ENCODE measurements at regions not wholly inside any gene's neighbourhood (a gene's known extent, or its start where the extent isn't known, plus 50 kb on each side); places are given as distances from the start of the nearest gene placed in this dataset.

DNA sequence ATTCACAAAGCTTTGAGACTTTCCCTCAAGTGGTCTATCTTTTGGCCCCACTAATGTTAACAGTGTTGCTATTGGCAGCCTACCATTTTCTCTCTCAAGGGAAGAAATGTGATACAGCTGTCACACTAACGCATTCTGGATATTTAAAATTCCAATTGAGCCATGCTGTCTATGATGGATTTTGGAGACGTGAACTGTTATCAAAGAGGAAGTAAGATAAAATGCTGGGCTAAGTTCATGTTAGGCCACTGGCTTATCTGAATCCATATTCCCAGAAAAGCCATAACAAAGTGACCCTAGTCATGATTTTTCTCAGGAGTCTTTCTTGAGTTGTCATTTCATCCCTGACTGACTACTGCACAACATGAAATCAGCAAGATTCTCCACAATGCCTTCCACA lies 200.2 kb downstream of the PHLDA1 start:
- Histone ChIP-seq H3K4me3 (no peak overlapping the region), H3K27me3 (no peaks in the 10 kb centered on the region), H3K9me3 (ENCODE audit: low read depth) (no peaks in the 10 kb centered on the region), H3K4me1 (ENCODE audit: low read depth) (peaks cover 4% of the 10 kb centered on the region), H3K27ac (peak overlapping the region; percentile 50), H3K36me3 (no peaks in the 10 kb centered on the region)
- DNase-seq (ENCODE audit: low read depth in 1 of 2, low spot score in 1 of 2) = peak; percentile 28 to 50
- TF ChIP-seq, protein P1, sequence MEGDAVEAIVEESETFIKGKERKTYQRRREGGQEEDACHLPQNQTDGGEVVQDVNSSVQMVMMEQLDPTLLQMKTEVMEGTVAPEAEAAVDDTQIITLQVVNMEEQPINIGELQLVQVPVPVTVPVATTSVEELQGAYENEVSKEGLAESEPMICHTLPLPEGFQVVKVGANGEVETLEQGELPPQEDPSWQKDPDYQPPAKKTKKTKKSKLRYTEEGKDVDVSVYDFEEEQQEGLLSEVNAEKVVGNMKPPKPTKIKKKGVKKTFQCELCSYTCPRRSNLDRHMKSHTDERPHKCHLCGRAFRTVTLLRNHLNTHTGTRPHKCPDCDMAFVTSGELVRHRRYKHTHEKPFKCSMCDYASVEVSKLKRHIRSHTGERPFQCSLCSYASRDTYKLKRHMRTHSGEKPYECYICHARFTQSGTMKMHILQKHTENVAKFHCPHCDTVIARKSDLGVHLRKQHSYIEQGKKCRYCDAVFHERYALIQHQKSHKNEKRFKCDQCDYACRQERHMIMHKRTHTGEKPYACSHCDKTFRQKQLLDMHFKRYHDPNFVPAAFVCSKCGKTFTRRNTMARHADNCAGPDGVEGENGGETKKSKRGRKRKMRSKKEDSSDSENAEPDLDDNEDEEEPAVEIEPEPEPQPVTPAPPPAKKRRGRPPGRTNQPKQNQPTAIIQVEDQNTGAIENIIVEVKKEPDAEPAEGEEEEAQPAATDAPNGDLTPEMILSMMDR (IDR thresholded peaks at IDR 0.05; ENCODE audit: low read depth, low read length) = no peak

DNA sequence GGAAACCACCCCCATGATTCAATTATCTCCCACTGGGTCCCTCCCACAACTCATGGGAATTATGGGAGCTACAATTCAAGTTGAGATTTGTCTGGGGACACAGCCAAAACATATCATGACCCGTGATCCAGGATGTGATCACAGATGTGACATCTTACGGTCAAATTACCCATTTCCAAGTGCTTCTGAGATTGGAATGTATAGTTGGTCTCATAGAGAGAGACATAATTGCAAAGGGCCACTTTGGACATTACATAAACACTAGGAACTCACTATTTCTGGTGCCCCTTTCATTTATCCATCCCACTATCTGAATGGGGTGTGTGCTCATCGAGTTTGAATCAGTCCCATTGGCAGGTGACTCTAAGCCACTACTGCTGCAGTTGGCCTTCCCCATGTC lies 204.5 kb downstream of the PHLDA1 start:
- Histone ChIP-seq H3K9me3 (ENCODE audit: low read depth) (no peaks in the 10 kb centered on the region), H3K4me3 (no peak overlapping the region), H3K27me3 (no peaks in the 10 kb centered on the region), H3K4me1 (ENCODE audit: low read depth) (peaks cover 4% of the 10 kb centered on the region), H3K27ac (no peak overlapping the region), H3K36me3 (no peaks in the 10 kb centered on the region)
- TF ChIP-seq, protein P1 (IDR thresholded peaks at IDR 0.05; ENCODE audit: low read depth, low read length) = no peak
- no peak for DNase-seq (ENCODE audit: low read depth in 1 of 2, low spot score in 1 of 2)

DNA sequence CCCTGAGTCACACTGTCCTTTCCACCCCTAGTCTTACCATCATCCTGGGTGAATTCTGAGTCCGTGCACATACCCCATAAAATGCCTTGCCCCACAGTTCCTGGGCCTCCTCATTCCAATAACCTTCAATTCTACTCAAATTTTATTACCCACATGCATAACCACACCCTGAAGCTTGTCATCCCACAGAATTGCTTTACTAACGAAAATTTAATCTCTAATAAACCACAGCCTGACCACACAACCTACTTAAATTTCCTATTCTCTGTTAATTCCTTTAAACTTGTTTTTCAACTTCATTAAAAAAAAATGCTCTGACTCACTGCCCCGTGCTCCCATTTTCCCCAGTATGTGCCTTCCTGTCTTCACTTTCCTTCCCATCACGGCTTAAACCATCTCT lies 205.9 kb downstream of the PHLDA1 start:
- Histone ChIP-seq H3K27ac (no peak overlapping the region), H3K4me3 (no peak overlapping the region), H3K9me3 (ENCODE audit: low read depth) (no peaks in the 10 kb centered on the region), H3K27me3 (no peaks in the 10 kb centered on the region), H3K4me1 (ENCODE audit: low read depth) (no peaks in the 10 kb centered on the region), H3K36me3 (no peaks in the 10 kb centered on the region)
- DNase-seq (ENCODE audit: low read depth in 1 of 2, low spot score in 1 of 2) = peak in 1 of 2 donors; percentile 79
- TF ChIP-seq, protein P1 (IDR thresholded peaks at IDR 0.05; ENCODE audit: low read depth, low read length) = no peak

DNA sequence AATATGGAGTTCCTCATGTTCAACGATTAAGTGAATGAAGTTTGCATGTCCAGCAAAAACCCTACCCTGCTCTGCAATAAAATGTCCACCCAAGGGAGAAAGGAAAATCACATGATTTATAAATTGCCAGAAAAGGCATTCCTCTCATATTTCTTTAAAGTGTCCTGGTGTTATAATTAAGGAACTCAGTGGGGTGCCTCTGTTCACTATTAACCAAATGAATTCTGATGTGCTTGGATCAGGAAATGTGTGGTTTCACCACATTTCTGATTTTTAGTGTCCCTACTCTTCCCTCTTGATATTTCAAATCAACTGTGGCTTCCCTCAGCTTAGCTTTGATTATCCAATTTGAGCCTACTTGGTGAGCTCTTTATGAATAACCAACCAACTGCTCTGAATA lies 208.1 kb downstream of the PHLDA1 start:
- H3K4me1 ChIP-seq (ENCODE audit: low read depth) = no peaks in the 10 kb centered on the region
- no peaks in the 10 kb centered on the region for H3K9me3 ChIP-seq (ENCODE audit: low read depth)
- no peak for DNase-seq (ENCODE audit: low read depth in 1 of 2, low spot score in 1 of 2)
- no peaks in the 10 kb centered on the region for H3K27me3 ChIP-seq
- no peaks in the 10 kb centered on the region for H3K36me3 ChIP-seq
- TF ChIP-seq, protein P1 (IDR thresholded peaks at IDR 0.05; ENCODE audit: low read depth, low read length) = no peak
- no peak overlapping the region for H3K27ac ChIP-seq
- no peak overlapping the region for H3K4me3 ChIP-seq

DNA sequence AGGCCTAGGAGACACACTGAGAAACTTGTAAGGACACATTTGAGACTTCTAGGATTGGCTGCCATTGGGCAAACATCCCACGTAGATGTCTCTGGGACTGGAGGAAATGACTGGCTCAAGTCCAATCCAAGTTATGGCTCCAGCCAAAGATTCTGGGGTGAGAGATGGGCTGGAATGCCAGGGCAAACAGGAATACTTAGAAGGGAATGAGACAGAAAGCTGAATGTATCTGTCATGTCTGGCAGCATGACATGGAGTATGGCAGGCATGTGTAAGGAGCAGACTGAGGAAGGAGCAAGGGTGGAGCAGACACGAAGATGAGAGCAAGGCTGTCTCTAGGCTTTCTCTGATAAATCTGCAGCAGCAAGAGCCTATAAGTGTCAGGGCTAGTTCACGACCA lies 209.2 kb downstream of the PHLDA1 start:
- TF ChIP-seq, protein P1 (IDR thresholded peaks at IDR 0.05; ENCODE audit: low read depth, low read length) = no peak
- H3K27ac ChIP-seq = no peak overlapping the region
- no peak overlapping the region for H3K4me3 ChIP-seq
- no peaks in the 10 kb centered on the region for H3K9me3 ChIP-seq (ENCODE audit: low read depth)
- no peaks in the 10 kb centered on the region for H3K27me3 ChIP-seq
- DNase-seq (ENCODE audit: low read depth in 1 of 2, low spot score in 1 of 2) = no peak
- H3K36me3 ChIP-seq = no peaks in the 10 kb centered on the region
- H3K4me1 ChIP-seq (ENCODE audit: low read depth) = no peaks in the 10 kb centered on the region
